Sigmoid colon (tissue), 4 donors: ENCODE measurements at regions not wholly inside any gene's neighbourhood (a gene's known extent, or its start where the extent isn't known, plus 50 kb on each side); places are given as distances from the start of the nearest gene placed in this dataset.

ENCODE experiments used
- EP300 ChIP-seq, 4 donors: sonication (generic); formaldehyde crosslinking; IDR thresholded peaks; one replicate each; pipeline ENCODE4 v1.6.1; 2017; ENCODE audit warnings: antibody characterized with exemption in 4 of 4
- POLR2A ChIP-seq, 2 donors: fragments of 450-650 bp; IDR thresholded peaks; one replicate each; pipeline ENCODE4 v1.6.1; 2016; ENCODE audit warnings: antibody characterized with exemption in 2 of 2, mild to moderate bottlenecking in 2 of 2, moderate library complexity in 2 of 2
- TF ChIP-seq, protein P1 (sequence below), 4 experiments: fragments of 450-650 bp in 3 of 4; fragments of 200-600 bp in 1 of 4; IDR thresholded peaks; one replicate each; pipeline ENCODE4 v1.5.1; 2016 to 2019; ENCODE audit warnings: antibody characterized with exemption in 4 of 4, mild to moderate bottlenecking in 3 of 4, moderate library complexity in 2 of 4

DNA sequence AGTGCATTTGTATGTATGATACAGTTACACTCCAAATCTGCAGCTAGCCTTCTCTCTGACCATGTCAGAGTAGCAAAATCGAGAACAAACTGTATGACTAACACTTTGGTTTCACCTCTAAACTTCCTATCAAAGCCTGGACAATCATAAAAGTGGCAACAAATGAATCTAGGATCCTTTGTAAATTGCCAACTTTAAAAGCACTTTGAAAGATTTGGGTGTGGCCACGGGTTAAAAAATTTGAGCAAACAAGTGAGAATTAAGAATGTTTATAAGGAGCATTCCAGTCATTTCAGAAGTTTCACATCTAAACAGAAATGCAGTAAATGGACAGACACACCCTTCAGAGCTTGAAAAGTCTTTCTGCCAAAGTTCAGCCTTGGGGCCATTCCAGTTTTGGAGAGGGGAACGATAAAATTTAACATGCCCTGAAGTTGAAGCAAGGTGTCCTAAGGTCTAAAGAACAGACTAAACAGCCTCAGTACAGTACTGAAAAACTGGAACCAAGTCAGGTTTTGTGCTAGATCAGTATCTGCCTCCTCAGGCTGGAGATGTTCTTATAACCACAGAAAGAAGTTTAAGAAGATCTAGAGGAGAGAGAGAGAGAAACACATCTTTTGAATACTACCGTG, 181.9 kb upstream of the BDNF start:
- TF ChIP-seq, protein P1, sequence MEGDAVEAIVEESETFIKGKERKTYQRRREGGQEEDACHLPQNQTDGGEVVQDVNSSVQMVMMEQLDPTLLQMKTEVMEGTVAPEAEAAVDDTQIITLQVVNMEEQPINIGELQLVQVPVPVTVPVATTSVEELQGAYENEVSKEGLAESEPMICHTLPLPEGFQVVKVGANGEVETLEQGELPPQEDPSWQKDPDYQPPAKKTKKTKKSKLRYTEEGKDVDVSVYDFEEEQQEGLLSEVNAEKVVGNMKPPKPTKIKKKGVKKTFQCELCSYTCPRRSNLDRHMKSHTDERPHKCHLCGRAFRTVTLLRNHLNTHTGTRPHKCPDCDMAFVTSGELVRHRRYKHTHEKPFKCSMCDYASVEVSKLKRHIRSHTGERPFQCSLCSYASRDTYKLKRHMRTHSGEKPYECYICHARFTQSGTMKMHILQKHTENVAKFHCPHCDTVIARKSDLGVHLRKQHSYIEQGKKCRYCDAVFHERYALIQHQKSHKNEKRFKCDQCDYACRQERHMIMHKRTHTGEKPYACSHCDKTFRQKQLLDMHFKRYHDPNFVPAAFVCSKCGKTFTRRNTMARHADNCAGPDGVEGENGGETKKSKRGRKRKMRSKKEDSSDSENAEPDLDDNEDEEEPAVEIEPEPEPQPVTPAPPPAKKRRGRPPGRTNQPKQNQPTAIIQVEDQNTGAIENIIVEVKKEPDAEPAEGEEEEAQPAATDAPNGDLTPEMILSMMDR (IDR thresholded peaks at IDR 0.05) = no peak
- TF ChIP-seq POLR2A (IDR thresholded peaks at IDR 0.05) (no peak), EP300 (IDR thresholded peaks at IDR 0.05) (no peak)
